ENCODE measurements at regions not wholly inside any gene's neighbourhood (a gene's known extent, or its start where the extent isn't known, plus 50 kb on each side); places are given as distances from the start of the nearest gene placed in this dataset.
"Not testable (repeated sequence)": the region's sequence is repeated elsewhere in the genome, so short reads cannot be mapped to it uniquely, and the experiment has no call there.

- WGBS, 2 donors = 88 to 90% methylated on average over 3 of the region's 3 CpGs
- Histone ChIP-seq H3K27me3 (no peaks in the 10 kb centered on the region), H3K27ac (no peak overlapping the region), H3K4me1 (peaks cover 0 to 11% of the 10 kb centered on the region in 2 donors), H3K36me3 (no peaks in the 10 kb centered on the region), H3K4me3 (replicated peaks in 1 of 3) (no peak overlapping the region), H3K9me3 (no peaks in the 10 kb centered on the region)
- TF ChIP-seq, protein P1, sequence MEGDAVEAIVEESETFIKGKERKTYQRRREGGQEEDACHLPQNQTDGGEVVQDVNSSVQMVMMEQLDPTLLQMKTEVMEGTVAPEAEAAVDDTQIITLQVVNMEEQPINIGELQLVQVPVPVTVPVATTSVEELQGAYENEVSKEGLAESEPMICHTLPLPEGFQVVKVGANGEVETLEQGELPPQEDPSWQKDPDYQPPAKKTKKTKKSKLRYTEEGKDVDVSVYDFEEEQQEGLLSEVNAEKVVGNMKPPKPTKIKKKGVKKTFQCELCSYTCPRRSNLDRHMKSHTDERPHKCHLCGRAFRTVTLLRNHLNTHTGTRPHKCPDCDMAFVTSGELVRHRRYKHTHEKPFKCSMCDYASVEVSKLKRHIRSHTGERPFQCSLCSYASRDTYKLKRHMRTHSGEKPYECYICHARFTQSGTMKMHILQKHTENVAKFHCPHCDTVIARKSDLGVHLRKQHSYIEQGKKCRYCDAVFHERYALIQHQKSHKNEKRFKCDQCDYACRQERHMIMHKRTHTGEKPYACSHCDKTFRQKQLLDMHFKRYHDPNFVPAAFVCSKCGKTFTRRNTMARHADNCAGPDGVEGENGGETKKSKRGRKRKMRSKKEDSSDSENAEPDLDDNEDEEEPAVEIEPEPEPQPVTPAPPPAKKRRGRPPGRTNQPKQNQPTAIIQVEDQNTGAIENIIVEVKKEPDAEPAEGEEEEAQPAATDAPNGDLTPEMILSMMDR (IDR thresholded peaks at IDR 0.05) = no peak
- no peak for TF ChIP-seq POLR2A (IDR thresholded peaks at IDR 0.05)
- DNase-seq = no peak
- intact Hi-C loops (cut with DNase I) = no loop called here
Measured at GRCh38 chr7:67917437-67917755, 920.8 kb downstream of the TYW1 start.

GRCh38 chr7:67918158-67918557 is 921.5 kb downstream of the TYW1 start:
- whole genome bisulfite sequencing, 2 donors = 56 to 90% methylated on average over 4 of the region's 4 CpGs
- no peak for DNase-seq

GRCh38 chr7:67923286-67923685 is 926.7 kb downstream of the TYW1 start:
- Histone ChIP-seq H3K4me3 (replicated peaks in 1 of 3) (no peak overlapping the region), H3K36me3 (no peaks in the 10 kb centered on the region), H3K27me3 (no peaks in the 10 kb centered on the region), H3K9me3 (no peaks in the 10 kb centered on the region), H3K4me1 (peaks cover 0 to 11% of the 10 kb centered on the region in 2 donors), H3K27ac (no peak overlapping the region)
- TF ChIP-seq POLR2A (IDR thresholded peaks at IDR 0.05) = no peak
- TF ChIP-seq, protein P1 (IDR thresholded peaks at IDR 0.05) = no peak
- intact Hi-C loops (cut with DNase I) = no loop called here
- DNase-seq = no peak
- 93 to 97% methylated on average over 3 of the region's 3 CpGs for WGBS, 2 donors

More at GRCh38 chr7:67918158-67918557, 921.5 kb downstream of the TYW1 start:
- intact Hi-C loops (cut with DNase I) = no loop called here
- H3K27me3 ChIP-seq = no peaks in the 10 kb centered on the region
- peaks cover 0 to 11% of the 10 kb centered on the region in 2 donors for H3K4me1 ChIP-seq
- H3K9me3 ChIP-seq = no peaks in the 10 kb centered on the region
- no peak overlapping the region for H3K4me3 ChIP-seq (replicated peaks in 1 of 3)
- no peaks in the 10 kb centered on the region for H3K36me3 ChIP-seq
- TF ChIP-seq POLR2A (IDR thresholded peaks at IDR 0.05) = no peak
- TF ChIP-seq, protein P1 (IDR thresholded peaks at IDR 0.05) = no peak
- no peak overlapping the region for H3K27ac ChIP-seq

DNA sequence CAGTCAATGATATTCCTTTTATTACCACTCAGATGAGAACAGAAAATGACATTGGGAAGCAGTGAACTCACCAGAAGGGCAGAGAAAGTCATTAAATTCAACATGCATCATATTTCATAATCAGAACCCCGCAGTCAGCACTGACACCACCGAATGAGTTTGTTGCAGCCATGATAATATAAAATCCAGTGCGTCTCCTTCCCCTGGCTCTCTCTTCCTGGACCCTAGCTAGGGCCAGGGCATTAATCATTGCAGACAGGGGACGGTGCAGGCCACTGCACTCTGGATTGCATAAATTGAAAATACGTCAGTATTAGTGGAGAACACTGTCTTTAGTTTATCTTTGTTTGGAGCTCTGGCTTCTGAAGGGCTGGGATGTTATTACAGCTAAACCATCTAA is 931.5 kb downstream of the TYW1 start:
- Histone ChIP-seq H3K27me3 (no peaks in the 10 kb centered on the region), H3K9me3 (no peaks in the 10 kb centered on the region), H3K4me3 (replicated peaks in 1 of 3) (no peak overlapping the region), H3K4me1 (peaks cover 4 to 15% of the 10 kb centered on the region in 2 donors), H3K27ac (peak overlapping the region in 1 of 3 donors; percentile 37), H3K36me3 (no peaks in the 10 kb centered on the region)
- WGBS, 2 donors = 45 to 46% methylated on average over 5 of the region's 5 CpGs
- peak in 1 of 2 donors; percentile 8 for DNase-seq
- intact Hi-C loops (cut with DNase I) = no loop called here
- TF ChIP-seq, protein P1 (IDR thresholded peaks at IDR 0.05) = peak in 2 of 6 experiments; percentile 5 to 9
- no peak for TF ChIP-seq POLR2A (IDR thresholded peaks at IDR 0.05)

DNA sequence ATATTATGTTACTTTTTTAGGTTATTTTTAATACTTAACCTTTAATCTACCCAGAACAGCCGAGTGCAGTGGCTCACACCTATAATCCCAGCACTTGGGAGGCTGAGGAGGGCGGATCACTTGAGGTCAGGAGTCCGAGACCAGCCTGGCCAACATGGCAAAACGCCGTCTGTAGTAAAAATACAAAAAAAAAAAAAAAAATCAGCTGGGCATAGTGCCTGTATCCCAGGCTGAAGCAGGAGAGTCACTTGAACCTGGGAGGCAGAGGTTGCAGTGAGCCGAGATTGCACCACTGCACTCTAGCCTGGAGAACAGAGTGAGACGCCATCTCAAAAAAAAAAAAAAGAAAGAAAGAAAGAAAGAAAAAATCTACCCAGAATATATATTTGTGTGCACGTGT is 939.8 kb downstream of the TYW1 start:
- 39 to 42% methylated on average over 8 of the region's 8 CpGs for WGBS, 2 donors
- H3K27me3 ChIP-seq; H3K4me3 ChIP-seq (replicated peaks in 1 of 3); H3K9me3 ChIP-seq; H3K36me3 ChIP-seq; intact Hi-C loops (cut with DNase I): not testable (repeated sequence)
- H3K27ac ChIP-seq = peak overlapping the region; percentile 84 to 96 (median 93)
- H3K4me1 ChIP-seq = peaks cover 17 to 23% of the 10 kb centered on the region in 2 donors
- DNase-seq = peak; percentile 82

DNA sequence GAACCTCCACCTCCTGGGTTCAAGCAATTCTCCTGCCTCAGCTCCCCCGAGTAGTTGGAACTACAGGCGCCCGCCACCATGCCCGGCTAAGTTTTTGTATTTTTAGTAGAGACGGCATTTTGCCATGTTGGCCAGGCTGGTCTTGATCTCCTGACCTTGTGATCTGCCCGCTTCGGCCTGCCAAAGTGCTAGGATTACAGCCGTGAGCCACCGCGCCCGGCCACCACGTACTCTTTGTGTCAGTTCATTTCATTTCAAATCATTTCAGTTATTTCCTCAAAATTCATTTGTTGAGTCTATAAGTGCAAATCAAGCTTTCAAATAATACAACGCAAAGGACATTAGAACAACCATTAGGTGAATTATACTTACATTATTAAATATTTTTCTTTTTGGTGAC is 943.8 kb downstream of the TYW1 start:
- no peak overlapping the region for H3K4me3 ChIP-seq (replicated peaks in 1 of 3)
- peaks cover 14 to 23% of the 10 kb centered on the region in 2 donors for H3K4me1 ChIP-seq
- no peak for TF ChIP-seq POLR2A (IDR thresholded peaks at IDR 0.05)
- TF ChIP-seq, protein P1 (IDR thresholded peaks at IDR 0.05) = no peak
- no peaks in the 10 kb centered on the region for H3K9me3 ChIP-seq
- no peak overlapping the region for H3K27ac ChIP-seq
- H3K36me3 ChIP-seq = no peaks in the 10 kb centered on the region
- H3K27me3 ChIP-seq = no peaks in the 10 kb centered on the region
- intact Hi-C loops (cut with DNase I) = no loop called here
- WGBS, 2 donors = 97% methylated on average over 13 of the region's 13 CpGs
- no peak for DNase-seq
